ENCODE measurements at regions not wholly inside any gene's neighbourhood (a gene's known extent, or its start where the extent isn't known, plus 50 kb on each side); places are given as distances from the start of the nearest gene placed in this dataset.
"Not testable (repeated sequence)": the region's sequence is repeated elsewhere in the genome, so short reads cannot be mapped to it uniquely, and the experiment has no call there.

DNA sequence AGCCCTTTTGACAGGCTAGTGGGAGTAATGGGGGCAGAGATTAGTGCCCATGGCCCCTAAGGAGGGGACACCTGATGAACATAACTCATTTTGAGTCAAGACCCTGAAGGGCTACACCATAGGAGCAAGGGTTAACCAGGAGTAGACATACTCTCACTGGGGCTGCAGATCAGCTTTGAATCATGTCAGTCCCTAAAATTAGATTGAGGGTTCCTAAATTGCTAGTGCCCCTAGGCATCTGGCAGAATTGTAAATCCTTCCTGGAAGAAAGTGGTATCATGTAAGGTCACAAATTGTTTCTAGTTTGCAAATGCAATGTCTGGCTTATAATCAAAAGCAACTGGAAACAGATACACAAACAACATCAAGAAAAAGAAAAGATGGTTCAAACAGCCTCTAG is 52.1 kb upstream of the LRRC37A2 start:
- not testable (repeated sequence) for DNase-seq

DNA sequence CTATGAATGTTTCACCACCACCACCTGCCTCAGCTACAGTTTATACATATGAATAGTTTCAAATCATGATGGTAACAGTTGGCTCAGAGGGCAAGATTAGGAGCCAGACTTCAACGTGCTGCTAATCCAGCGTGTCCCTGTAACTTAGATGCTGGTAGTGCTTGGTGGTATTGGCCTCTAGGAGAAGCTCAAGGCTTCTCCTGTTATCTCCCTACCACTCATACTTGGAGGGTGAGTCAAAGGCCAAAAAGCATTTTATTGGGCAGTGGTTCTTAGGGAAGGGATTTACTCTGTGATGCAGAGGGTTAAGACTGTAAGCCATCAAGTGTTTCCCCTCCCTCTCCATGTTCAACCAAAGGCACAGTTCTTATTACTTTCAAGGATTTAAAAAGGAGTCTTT is 57.2 kb upstream of the LRRC37A2 start:
- not testable (repeated sequence) for DNase-seq

DNA sequence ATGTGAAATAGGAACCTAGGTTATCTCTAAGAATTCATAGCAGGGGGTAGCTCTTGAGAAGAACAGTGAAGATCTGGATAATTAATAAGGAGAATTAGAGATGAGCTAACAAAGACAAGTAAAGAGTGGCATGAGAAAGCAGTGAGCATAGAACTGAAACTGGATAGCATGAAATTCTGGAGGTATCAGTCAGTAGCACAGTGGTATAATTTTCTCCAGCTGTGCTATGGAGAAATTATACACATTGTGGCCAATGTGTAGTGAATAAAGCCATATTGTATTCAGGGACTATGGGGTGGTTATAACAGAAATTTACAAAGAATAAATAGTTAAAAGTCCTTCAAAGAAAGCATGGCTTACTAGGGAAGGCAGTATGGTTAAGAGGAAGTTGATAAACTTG is 57.7 kb upstream of the LRRC37A2 start:
- not testable (repeated sequence) for DNase-seq

DNA sequence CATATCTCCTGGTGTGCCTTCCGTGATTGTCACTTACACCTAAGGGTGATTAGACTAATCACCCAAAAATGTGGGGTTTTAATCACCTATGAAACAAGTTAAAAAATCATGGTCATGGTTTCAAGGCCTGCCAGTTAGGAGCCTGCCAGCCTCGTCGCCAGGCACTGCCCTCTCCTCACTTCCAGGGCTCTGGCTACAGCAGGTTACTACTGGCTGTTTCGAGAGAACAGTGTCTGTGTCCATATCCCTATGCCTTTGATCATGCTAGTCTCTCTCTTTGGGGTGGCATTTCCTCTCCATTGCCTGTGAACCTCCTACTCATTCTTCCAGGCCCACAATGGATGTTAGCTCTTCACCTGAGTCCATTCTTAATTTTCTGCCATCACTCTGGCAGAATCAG is 59.2 kb upstream of the LRRC37A2 start:
- not testable (repeated sequence) for DNase-seq

DNA sequence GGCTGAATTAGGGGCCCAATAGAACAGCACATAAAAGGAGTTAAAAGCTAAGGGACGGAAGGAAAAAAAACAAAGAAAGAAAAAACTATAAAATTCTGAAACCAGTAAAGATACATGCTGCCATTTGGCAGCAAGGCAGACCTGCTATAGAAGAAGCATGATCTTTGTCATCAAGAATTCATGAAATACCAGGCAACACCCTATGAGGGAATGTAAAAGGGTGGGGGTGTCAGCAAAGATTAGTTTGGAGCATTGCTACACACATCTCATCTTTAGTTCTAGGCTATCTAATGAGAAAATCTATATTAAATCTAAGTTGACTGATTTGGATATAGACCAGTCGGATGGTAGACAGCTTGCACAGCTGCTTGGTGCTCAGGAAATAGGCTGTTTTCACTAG is 66.4 kb upstream of the LRRC37A2 start:
- DNase-seq: not testable (repeated sequence)

DNA sequence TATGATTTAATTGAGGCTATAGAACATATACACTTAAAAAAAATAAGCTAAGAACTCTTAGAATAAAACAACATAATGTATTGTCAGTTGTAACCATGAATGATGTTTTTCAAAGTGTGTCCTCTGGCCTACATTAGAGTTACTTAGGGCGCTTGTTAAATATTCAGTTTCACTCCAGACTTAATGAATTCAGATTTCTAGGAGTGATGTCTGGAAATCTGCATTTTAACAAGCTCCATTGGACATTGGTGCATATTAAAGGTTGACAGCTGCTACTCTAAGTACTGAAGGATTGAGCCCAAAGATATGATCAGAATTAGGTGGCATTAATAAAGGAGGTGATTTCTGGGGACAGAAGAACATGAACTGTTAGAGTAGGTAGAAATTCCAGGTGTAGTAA is 66.9 kb upstream of the LRRC37A2 start:
- not testable (repeated sequence) for DNase-seq

DNA sequence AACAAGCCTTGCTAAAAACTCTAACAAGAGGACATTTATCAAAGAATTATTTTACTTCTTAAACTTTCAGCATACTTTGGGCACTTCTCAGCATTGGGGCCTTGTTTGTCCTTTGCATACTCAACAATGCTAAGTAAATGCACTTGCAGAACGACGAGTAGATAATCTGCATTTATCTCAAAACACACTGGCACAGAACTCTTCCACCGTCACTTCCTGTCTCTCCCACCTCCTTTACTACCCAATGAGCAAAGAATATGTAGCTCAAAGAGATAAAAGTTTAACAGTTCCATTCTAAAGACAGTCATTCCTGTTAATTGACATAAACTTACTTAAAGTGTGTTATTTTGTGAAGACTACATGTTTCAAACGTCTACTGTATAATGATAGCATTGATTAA is 70.1 kb upstream of the LRRC37A2 start:
- DNase-seq: not testable (repeated sequence)

DNA sequence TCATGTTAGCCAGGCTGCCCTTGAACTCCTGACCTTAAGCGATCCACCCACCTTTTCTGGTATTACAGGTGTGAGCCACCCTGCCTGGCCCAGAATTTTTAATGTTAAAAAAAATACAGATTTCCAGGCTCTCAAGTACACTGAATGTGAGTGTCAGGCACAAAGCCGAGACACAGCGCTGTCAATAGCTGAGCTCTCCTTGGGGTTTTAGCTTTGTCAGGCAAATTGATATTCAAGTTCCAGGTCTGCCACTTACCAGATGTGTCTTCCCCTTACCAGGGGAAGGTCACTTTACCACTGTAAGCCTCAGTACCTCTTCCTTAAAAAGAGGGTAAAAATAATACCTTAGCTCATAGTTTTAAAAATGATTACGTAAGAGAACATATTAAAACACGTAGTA is 71.6 kb upstream of the LRRC37A2 start:
- not testable (repeated sequence) for DNase-seq

DNA sequence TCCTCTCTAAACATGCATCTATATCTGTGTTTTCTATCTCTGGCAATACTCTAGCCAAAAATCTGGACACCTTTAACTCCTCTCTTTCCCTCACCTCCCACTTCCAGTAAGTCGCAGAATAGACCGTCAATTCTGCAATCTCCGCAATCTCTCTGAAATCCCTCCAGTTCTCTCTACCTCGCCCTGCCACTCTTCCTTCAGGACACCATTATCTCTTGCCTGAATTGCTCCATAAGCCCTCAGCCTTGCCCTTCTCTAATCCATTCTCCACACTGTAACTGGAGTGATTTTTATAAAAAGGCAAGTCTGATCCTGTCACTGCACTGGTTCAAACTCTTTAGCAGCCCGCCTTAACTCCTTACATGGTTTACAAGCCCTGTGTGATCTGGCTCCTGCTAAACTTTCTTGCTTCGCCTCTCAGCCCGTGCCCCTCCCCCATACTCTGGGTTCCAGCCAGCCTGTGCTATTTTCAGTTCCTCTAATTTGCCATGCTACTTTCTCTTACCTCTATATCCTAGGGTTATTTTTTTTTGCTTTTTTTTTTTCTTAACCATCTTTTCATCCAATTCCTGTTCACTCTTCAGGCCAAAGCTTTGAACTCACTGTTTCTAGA is 73.0 kb upstream of the ARL17B start:
- DNase-seq: not testable (repeated sequence)

DNA sequence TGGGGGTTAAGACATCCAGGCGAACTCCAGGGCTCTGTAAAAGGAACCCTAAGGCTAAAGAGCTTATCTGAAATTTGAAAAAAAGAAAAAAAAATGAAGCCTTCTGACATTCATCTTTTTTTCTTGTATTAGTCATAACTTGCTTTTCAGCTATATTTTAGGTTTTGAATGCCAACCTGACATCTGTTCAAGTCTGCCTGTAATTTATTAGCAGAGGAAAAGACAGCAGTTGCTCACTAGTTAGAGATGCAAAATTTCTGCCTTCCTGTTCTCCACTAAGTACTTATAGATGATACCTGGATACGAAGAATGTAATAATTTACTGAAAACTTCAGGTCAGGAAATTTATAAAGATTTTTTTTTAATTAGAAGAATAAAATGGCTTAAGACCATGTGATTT is 68.7 kb upstream of the ARL17B start:
- not testable (repeated sequence) for DNase-seq

DNA sequence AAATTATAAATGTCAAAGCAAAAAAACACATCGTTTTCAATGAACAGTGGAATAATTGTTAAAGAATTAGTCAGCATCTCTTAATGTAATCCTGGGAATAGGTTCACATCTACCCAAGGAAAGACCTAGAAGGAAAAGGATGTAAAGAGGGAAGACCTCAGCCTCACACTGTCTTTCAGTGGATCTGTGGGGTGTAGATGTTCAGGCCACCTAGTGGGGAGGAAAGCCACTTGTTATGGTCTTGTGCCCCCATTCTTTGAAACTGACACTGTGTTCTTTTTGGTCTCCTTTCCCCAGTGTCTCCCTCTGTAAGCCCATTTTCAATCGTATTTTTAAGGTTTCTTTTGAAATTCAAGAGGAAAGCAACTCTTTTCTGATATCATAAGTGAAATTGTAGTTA is 68.1 kb upstream of the ARL17B start:
- DNase-seq: not testable (repeated sequence)

DNA sequence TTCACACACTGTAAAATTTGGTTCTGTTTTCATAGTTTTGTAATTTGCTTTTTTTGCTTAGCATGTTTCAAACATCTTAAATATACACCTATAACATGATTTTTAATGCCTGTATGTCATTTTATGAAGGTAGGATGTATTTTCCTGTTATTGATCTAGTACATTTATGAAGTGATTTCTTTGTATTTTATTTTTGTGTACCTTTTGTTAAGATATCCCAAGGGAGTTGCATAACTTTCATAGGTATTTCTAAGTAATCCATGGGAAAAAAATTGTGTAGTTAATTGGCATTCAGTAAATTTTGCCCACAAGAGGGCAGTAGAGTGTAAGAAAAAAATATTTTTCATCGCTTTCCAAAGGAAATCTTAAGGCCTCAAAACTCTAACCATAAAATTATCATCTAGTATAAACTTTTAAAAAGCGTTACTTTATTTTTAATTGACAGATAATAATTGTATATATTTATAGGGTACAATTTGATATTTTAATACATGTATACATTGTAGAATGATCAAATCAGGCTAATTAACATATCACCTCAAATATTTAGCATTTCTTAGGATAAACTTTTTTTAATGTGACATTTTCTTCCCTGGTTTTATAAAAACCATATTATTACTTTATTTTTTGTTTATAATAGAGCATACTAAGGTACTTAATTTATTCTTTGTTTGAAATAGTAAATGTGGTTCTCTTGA is 62.8 kb upstream of the ARL17B start:
- DNase-seq: not testable (repeated sequence)

DNA sequence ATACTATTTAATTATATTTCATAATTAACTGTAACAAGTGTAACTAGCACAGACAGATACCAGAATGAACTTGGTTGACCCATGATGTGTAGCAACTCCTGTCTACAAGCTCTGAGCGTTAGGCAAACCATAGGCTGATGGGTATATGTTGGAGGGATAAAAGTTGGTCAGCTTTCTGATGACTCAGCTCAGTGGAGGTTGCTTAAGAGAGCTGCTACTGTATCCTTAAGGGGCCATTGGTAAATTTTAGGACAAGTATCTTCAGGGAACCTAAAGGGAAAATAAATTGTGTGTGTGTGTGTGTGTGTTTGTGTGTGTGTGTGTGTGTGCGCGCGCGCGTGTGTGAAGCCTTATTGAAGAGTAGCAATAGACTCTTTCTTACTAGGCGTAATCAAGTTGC is 56.3 kb upstream of the ARL17B start:
- DNase-seq: peak; percentile 7

DNA sequence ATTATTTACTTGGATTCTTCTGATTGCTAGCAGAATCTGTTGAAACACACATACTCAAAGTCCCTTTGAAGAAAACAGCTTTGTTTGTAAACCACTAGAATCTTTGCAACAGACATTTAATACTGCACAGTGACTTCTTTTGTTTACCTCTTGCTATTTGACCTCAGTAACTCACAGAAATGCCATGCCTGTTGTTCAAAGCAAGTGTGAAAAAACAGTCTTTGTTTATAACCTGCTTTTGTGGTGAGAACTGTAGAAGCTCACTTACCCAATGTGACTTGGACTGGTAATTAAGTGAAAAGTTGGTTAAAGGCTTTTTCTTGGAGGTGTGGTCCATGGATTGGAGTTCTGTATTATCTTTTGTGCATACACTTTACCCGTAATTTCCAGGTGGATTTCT is 55.7 kb upstream of the ARL17B start:
- DNase-seq: not testable (repeated sequence)

DNA sequence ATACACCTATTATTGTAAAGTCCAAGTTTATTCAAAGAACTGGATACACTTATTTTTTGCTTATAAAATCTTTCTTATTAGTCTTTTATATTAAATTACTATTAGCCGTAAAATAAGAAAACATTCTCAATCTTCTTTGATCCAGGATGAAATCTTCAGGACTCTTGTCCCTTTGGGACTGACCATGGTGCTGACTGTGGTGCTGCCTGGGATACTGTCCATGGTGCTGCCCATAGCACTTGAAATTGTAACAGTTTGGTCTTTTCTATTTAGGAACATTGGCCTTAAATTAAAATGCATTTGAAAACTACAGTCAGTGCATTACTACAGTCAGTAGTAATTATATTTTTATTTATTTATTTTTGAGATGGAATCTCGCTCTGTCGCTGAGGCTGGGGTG is 53.0 kb upstream of the ARL17B start:
- DNase-seq: not testable (repeated sequence)

DNA sequence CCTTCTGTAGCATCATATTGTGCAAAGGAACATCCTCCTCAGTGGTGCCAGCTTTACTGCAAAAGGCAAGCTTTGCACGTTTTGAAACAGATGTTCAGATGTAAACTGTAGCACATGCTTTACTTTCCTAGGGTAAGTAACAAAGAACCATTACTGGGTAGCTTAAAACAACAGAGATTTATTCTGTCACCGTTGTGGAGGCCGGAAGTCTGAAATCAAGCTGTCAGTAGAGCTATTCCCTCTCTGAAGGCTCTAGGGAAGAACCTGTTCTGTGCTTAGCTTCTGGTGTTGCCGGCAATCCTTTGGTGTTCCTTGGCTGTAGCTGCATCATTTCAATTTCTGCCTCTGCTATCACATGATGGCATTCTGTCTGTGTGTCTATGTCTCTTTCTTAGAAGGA is 50.6 kb upstream of the ARL17B start:
- DNase-seq: not testable (repeated sequence)

DNA sequence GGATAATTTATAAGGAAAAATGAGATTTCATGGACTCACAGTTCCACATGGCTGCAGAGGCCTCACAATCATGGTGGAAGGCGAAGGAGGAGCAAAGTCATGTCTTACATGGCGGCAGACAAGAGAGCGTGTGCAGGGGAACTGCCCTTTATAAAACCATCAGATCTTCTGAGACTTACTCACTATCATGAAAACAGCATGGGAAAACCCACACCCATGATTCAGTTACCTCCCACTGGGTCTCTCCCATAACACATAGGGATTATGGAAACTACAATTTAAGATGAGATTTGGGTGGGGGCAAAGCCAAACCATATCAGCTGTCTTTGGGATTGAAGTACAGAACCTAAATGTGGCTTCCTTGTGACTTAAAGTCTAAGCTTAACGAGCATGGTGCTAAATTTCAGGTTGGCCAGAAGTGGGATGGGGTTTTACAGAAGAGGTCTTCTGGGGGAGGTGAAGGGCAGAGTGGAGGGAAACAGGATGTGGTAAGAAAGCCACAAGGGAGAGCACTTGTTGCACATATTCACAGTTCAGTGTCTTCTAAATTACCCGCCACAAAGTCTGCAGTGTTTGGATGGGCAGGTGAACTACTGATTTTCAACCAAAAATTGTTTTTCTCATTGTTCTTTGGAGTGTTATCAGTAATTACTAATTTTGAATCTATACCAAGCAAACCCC is 49.7 kb upstream of the ARL17B start:
- not testable (repeated sequence) for DNase-seq
